ENCODE measurements at regions not wholly inside any gene's neighbourhood (a gene's known extent, or its start where the extent isn't known, plus 50 kb on each side); places are given as distances from the start of the nearest gene placed in this dataset.
A peak's percentile ranks its signal among the peaks of the same experiment; 100 is the strongest.
"Not testable (repeated sequence)": the region's sequence is repeated elsewhere in the genome, so short reads cannot be mapped to it uniquely, and the experiment has no call there.

GRCh38 chr4:89496851-89497250 is 189.3 kb upstream of the GPRIN3 start:
- DNase-seq = no peak

GRCh38 chr4:89493367-89493766 is 185.8 kb upstream of the GPRIN3 start:
- DNase-seq = no peak

DNA sequence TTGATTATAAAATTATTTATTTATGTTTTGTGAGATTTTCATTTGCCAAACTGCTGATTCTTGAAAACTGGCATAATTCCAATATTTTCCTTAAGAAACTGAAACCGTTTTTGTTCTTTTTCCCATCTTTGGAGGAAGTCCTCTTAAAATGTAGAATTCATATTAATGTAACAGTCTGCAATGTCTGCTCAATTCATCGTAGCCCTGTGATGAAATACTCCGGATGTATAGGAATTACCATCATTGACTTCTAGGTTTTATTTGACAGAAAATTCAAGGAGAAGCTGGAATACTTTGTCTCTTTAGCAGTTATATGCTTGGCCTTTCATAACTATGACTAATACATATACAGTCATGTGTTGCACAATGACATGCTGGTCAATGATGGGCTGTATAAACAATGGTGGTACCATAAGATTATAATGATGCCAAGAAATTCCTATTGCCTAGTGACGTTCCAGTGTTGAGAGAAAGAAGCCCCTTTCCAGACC is 185.0 kb upstream of the GPRIN3 start:
- DNase-seq = no peak

DNA sequence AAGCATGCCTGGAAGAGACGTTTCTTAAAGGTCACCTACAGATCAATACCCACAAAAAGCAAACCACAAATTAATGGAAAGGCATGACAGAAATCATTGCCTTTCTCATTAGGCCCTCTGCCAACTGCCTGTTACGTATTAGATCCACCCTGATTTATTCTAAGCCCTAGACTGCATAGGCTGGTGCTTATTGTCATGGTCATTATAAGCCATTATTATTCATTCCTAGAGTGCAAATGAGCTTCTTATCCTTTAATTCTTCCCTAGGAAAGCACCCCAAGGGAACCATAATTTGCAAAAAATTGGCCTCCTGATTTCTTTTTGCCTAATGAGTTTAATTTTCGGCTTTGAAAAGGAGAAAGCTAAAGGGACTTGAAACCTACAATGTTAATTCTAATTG is 184.2 kb upstream of the GPRIN3 start:
- DNase-seq = no peak

GRCh38 chr4:89489921-89490431 is 182.4 kb upstream of the GPRIN3 start:
- not testable (repeated sequence) for DNase-seq

GRCh38 chr4:89489338-89489771 is 181.8 kb upstream of the GPRIN3 start:
- DNase-seq = no peak

- DNase-seq = no peak
Measured at GRCh38 chr4:89488736-89489135, 181.1 kb upstream of the GPRIN3 start.

DNA sequence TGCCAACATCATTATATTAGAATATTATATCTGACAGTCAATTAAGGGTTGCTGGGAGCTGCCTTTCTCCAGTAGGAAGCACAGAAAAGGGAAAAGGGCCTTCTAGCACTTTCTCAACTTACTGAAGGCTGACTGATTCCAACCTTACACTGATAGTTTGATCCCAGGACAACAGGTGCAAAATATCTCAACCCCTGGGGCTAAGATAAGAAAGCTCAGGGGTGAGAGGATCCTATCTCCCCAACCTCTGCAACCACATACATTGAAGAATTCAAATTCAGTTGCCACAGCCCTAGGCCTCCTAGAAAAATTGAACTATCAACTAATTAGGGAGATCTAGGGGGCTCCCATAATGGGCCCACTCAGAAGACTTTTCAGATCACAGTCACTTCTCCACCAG is 179.1 kb upstream of the GPRIN3 start:
- no peak for DNase-seq

DNA sequence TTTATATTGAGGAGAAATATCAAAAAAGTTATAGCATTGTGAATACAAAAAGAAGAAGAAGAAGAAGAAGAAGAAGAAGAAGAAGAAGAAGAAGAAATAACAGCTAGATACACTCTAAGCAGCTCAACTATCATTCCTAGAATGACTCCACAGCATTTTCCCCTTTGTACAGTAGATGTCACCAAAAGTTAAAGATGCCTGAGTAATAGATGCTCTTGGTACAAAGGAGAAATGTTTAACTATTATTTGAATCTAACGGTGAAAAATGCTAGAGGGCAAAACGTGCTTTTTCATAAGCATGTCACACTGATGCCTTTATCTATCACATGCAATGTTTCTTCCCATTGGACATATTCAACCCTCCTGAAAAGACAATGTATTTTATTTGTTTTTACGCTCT is 178.4 kb upstream of the GPRIN3 start:
- DNase-seq = no peak

- DNase-seq = no peak
Measured at GRCh38 chr4:89483833-89484232, 176.2 kb upstream of the GPRIN3 start.

DNA sequence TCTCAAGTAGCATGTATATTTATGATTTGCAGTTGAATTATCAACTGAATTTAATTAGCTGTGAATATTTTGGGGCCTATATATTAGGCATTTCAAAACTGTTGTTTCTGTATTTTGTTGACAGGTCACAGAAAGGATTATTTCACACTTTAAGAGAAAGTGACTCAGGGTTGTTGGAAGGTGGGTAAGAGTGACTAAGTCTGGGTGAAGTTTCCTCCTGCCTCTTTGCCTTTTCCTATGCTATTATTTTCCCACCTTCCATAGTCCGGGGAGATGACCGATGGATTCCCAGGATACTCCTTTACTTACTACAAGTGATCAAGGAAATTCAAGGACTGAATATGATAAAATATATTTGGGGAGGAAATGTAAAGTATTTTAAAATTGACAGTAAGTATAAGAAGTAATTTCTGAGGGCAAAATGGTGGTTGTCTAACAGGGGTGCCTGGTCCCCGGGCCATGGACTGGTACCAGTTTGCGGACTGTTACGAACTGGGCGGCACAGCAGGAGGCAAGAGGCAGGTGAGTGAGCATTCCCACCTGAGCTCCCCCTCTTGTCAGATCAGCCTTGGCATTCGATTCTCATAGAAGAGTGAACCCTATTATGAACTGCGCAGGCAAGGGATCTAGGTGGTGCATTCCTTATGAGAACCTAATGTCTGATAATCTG is 175.5 kb upstream of the GPRIN3 start:
- DNase-seq = no peak

DNA sequence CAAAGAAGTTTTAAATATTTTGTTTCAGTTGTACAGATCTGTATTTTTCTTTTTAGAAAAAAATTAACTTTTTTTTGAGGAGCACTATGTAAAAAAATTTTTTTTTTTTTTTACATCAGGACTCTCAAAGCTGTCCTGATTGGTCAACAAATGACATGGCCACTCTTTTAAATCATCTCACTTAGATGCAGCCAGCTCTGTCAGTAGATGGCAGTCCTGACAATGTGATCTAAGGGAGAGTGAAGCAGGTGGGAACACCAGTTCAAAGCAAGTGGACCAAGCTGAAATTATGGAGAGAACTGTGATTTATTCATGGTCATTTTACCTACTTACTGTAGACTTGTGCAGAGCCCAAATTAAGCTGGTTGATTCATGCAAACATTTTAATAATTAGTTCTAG is 174.7 kb upstream of the GPRIN3 start:
- DNase-seq = peak; percentile 27

GRCh38 chr4:89469930-89470375 is 162.4 kb upstream of the GPRIN3 start:
- DNase-seq = no peak

DNA sequence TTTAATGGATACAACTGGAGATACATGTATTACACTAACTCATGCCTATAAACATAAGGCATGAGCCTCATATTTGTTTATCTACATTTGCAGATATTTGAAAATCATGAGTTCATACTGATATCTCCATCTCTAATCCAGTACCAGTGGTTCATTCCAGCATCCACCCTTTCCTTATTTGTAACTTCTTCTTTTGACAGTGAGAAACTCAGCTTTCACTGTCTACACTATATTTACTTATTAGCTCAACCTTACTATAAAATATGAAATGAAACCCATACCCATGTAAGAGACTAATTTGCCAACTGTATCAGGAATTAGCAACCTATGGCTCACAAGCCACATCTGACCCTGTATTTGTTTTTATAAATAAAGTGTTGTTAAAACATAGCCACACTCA is 161.9 kb upstream of the GPRIN3 start:
- DNase-seq = no peak

GRCh38 chr4:89468602-89469001 is 161.0 kb upstream of the GPRIN3 start:
- no peak for DNase-seq

DNA sequence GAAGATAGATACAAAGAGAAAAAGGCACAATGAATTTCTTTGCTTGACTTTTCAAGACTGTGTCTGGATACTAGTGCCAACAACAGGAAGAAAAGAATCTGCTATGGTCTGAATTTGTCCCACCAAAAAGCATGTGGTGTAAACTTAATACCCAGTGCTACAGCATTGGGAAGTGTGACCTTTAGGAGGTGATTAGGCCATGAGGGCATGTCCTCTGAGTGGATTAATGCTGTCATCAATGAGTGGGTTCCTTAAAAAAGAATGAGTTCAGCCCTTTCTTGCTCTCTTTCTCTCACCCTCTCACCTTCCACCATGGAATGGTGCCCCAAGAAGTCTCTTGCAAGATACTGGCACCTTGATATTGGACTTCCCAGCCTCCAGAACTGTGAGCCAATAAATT is 155.7 kb upstream of the GPRIN3 start:
- DNase-seq = no peak

GRCh38 chr4:89447543-89447942 is 139.9 kb upstream of the GPRIN3 start:
- no peak for DNase-seq

- no peak for DNase-seq
Measured at GRCh38 chr4:89446193-89446592, 138.6 kb upstream of the GPRIN3 start.

GRCh38 chr4:89439533-89439932 is 131.9 kb upstream of the GPRIN3 start:
- DNase-seq = no peak

GRCh38 chr4:89438102-89438831 is 130.7 kb upstream of the GPRIN3 start:
- DNase-seq = peak; percentile 2

GRCh38 chr4:89434364-89434988 is 126.9 kb upstream of the GPRIN3 start:
- peak; percentile 40 for DNase-seq

DNA sequence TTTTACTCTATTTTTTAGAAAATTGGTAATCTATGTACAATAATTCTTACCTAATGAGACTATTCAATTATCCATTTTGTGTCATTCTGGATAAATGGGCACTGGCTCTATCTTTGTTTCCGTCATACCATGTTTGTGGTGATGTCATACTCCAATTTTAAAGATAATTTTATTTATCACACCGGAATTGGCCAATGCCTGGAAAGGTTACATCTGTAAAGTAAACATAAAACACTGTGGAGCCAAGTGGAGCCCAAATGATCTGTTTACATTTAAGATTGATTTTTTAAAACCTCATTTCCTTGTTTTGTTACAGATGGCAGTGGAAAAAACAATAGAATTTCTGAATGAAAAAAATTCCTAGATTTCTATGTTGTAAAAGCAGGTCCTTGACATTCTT is 120.2 kb upstream of the GPRIN3 start:
- DNase-seq = no peak

DNA sequence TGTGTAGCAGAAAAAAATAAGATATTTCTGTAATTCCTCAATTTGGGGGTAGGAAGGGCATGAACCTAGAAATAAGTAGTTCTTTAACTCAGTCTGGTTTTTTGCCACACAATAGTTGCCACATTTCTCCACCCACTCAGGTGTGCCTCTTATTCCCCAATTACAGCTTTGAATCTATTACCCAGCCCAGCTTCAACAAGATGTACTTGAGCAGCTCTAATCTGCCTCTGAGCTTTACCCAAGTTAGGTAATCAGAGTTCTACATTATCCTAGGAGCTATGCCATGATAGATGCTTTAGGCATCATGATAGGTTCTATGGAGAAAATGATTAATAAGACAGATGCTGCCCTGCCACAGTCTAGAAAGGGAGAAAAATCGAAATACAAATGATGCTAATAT is 117.4 kb upstream of the GPRIN3 start:
- DNase-seq = no peak

All from renal pelvis (tissue), 1 donor.